ENCODE measurements at regions not wholly inside any gene's neighbourhood (a gene's known extent, or its start where the extent isn't known, plus 50 kb on each side); places are given as distances from the start of the nearest gene placed in this dataset.
"Not testable (repeated sequence)": the region's sequence is repeated elsewhere in the genome, so short reads cannot be mapped to it uniquely, and the experiment has no call there.

GRCh38 chr5:44756097-44756496 lies 52.6 kb upstream of the MRPS30 start:
- H2BK15ac ChIP-seq (replicated peaks; ENCODE audit: low read depth); H3K27me3 ChIP-seq (ENCODE audit: insufficient read depth, low read length, poor library complexity); H3K27ac ChIP-seq (ENCODE audit: low read depth, low read length); H3K4me1 ChIP-seq (ENCODE audit: control insufficient read depth, low read depth, low read length); H3K79me2 ChIP-seq (ENCODE audit: control insufficient read depth, insufficient read depth, low read length); H4K8ac ChIP-seq (ENCODE audit: low read depth, low read length); DNase-seq; H2BK120ac ChIP-seq (ENCODE audit: low read depth, low read length); H3K4me2 ChIP-seq (ENCODE audit: low read length); H4K5ac ChIP-seq (ENCODE audit: low read length); H3K36me3 ChIP-seq (ENCODE audit: control insufficient read depth, insufficient read depth, low read length); H3K56ac ChIP-seq (ENCODE audit: low read length); H3K18ac ChIP-seq (ENCODE audit: low read length); H3K4ac ChIP-seq (ENCODE audit: low read depth, low read length); H3K79me1 ChIP-seq (ENCODE audit: low read length); H2BK5ac ChIP-seq (ENCODE audit: low read length); H2AK5ac ChIP-seq (ENCODE audit: low read length); H3K9ac ChIP-seq (ENCODE audit: low read length); H3K23ac ChIP-seq (ENCODE audit: low read length); H3K4me3 ChIP-seq (ENCODE audit: low read length): not testable (repeated sequence)
- WGBS (ENCODE audit: extremely low coverage, insufficient coverage, low lambda C conversion rate) = no CpG with 5 or more reads among the region's 11 CpGs

DNA sequence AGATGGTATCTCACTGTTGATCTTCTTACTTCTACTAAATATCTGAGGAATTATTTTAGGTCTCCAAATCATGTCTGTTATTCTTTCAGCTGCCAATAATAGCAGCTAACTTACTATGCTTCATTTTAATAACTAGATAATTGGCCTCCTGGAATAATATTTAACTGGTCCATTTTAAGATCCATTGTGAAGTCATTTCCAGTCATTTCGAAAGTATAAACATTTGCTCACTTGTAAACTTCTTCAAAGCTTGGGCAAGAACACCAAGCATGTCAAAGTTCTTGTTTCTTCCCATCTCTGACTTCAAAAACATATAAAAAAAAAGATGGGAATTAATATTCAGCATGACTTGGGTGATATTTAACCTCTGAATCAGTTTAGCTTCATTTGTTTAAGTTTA lies 61.4 kb upstream of the MRPS30 start:
- Histone ChIP-seq H3K4me1 (ENCODE audit: control insufficient read depth, low read depth, low read length) (peaks cover 2% of the 10 kb centered on the region), H3K79me1 (ENCODE audit: low read length) (no peaks in the 10 kb centered on the region), H2BK120ac (ENCODE audit: low read depth, low read length) (no peak overlapping the region), H3K27ac (ENCODE audit: low read depth, low read length) (no peak overlapping the region), H3K27me3 (ENCODE audit: insufficient read depth, low read length, poor library complexity) (no peaks in the 10 kb centered on the region), H3K4me3 (ENCODE audit: low read length) (no peak overlapping the region), H2AK5ac (ENCODE audit: low read length) (no peak overlapping the region), H3K56ac (ENCODE audit: low read length) (no peak overlapping the region), H3K9ac (ENCODE audit: low read length) (no peak overlapping the region), H3K18ac (ENCODE audit: low read length) (no peak overlapping the region), H3K4ac (ENCODE audit: low read depth, low read length) (no peak overlapping the region), H2BK5ac (ENCODE audit: low read length) (no peak overlapping the region), H4K5ac (ENCODE audit: low read length) (no peak overlapping the region), H3K36me3 (ENCODE audit: control insufficient read depth, insufficient read depth, low read length) (no peaks in the 10 kb centered on the region), H3K23ac (ENCODE audit: low read length) (no peak overlapping the region), H3K79me2 (ENCODE audit: control insufficient read depth, insufficient read depth, low read length) (no peaks in the 10 kb centered on the region), H2BK15ac (replicated peaks; ENCODE audit: low read depth) (no peak overlapping the region), H3K4me2 (ENCODE audit: low read length) (no peak overlapping the region), H4K8ac (ENCODE audit: low read depth, low read length) (no peak overlapping the region)
- WGBS (ENCODE audit: extremely low coverage, insufficient coverage, low lambda C conversion rate) = no CpG with 5 or more reads among the region's 1 CpG
- no peak for DNase-seq

GRCh38 chr5:44740660-44741059 lies 68.1 kb upstream of the MRPS30 start:
- Histone ChIP-seq H3K4ac (ENCODE audit: low read depth, low read length) (no peak overlapping the region), H2BK5ac (ENCODE audit: low read length) (no peak overlapping the region), H3K79me1 (ENCODE audit: low read length) (no peaks in the 10 kb centered on the region), H3K23ac (ENCODE audit: low read length) (no peak overlapping the region), H3K56ac (ENCODE audit: low read length) (no peak overlapping the region), H3K36me3 (ENCODE audit: control insufficient read depth, insufficient read depth, low read length) (no peaks in the 10 kb centered on the region), H3K9ac (ENCODE audit: low read length) (no peak overlapping the region), H4K5ac (ENCODE audit: low read length) (no peak overlapping the region), H3K27ac (ENCODE audit: low read depth, low read length) (no peak overlapping the region), H2BK15ac (replicated peaks; ENCODE audit: low read depth) (no peak overlapping the region), H2AK5ac (ENCODE audit: low read length) (no peak overlapping the region), H3K27me3 (ENCODE audit: insufficient read depth, low read length, poor library complexity) (no peaks in the 10 kb centered on the region), H3K4me1 (ENCODE audit: control insufficient read depth, low read depth, low read length) (no peaks in the 10 kb centered on the region), H3K4me3 (ENCODE audit: low read length) (no peak overlapping the region), H4K8ac (ENCODE audit: low read depth, low read length) (no peak overlapping the region), H2BK120ac (ENCODE audit: low read depth, low read length) (peak overlapping the region; percentile 61), H3K4me2 (ENCODE audit: low read length) (no peak overlapping the region), H3K79me2 (ENCODE audit: control insufficient read depth, insufficient read depth, low read length) (no peaks in the 10 kb centered on the region), H3K18ac (ENCODE audit: low read length) (no peak overlapping the region)
- peak; percentile 39 for DNase-seq

- H3K36me3 ChIP-seq (ENCODE audit: control insufficient read depth, insufficient read depth, low read length) = no peaks in the 10 kb centered on the region
- H3K9ac ChIP-seq (ENCODE audit: low read length) = no peak overlapping the region
- no peak overlapping the region for H3K4me2 ChIP-seq (ENCODE audit: low read length)
- H2BK15ac ChIP-seq (replicated peaks; ENCODE audit: low read depth) = no peak overlapping the region
- no peak overlapping the region for H4K8ac ChIP-seq (ENCODE audit: low read depth, low read length)
- H2AK5ac ChIP-seq (ENCODE audit: low read length) = no peak overlapping the region
- no peaks in the 10 kb centered on the region for H3K79me1 ChIP-seq (ENCODE audit: low read length)
- peak overlapping the region; percentile 90 for H3K27ac ChIP-seq (ENCODE audit: low read depth, low read length)
- H3K4me1 ChIP-seq (ENCODE audit: control insufficient read depth, low read depth, low read length) = peaks cover 2% of the 10 kb centered on the region
- WGBS (ENCODE audit: extremely low coverage, insufficient coverage, low lambda C conversion rate) = no CpG with 5 or more reads among the region's 1 CpG
- no peak overlapping the region for H2BK120ac ChIP-seq (ENCODE audit: low read depth, low read length)
- H4K5ac ChIP-seq (ENCODE audit: low read length) = no peak overlapping the region
- no peak overlapping the region for H2BK5ac ChIP-seq (ENCODE audit: low read length)
- no peak overlapping the region for H3K4me3 ChIP-seq (ENCODE audit: low read length)
- no peak overlapping the region for H3K23ac ChIP-seq (ENCODE audit: low read length)
- H3K18ac ChIP-seq (ENCODE audit: low read length) = no peak overlapping the region
- peak; percentile 80 for DNase-seq
- no peak overlapping the region for H3K4ac ChIP-seq (ENCODE audit: low read depth, low read length)
- H3K27me3 ChIP-seq (ENCODE audit: insufficient read depth, low read length, poor library complexity) = no peaks in the 10 kb centered on the region
- H3K56ac ChIP-seq (ENCODE audit: low read length) = no peak overlapping the region
- no peaks in the 10 kb centered on the region for H3K79me2 ChIP-seq (ENCODE audit: control insufficient read depth, insufficient read depth, low read length)
Measured at GRCh38 chr5:44729536-44729935, 79.2 kb upstream of the MRPS30 start.

DNA sequence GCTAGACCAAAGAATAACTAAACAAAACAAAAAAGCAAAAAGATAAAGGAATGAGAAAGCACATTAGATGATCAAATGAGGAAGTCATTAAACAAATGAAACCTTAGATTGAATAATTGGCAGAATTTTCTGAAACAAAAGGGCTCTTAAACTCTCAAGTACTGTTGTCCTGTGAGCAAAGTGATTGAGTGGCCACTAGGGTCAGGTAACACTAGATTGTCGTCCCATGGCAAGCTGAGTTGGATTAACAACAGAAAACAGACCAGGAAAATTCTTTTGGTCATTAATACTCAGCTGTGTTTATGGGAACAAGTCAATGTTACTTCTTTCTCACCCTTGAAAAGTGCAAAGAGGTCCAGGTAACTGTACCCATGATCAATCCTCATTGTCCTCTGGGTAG lies 81.6 kb upstream of the MRPS30 start:
- WGBS (ENCODE audit: extremely low coverage, insufficient coverage, low lambda C conversion rate) = no CpG with 5 or more reads among the region's 1 CpG
- Histone ChIP-seq H3K4me3 (ENCODE audit: low read length) (no peak overlapping the region), H3K4me1 (ENCODE audit: control insufficient read depth, low read depth, low read length) (peaks cover 2% of the 10 kb centered on the region), H3K23ac (ENCODE audit: low read length) (no peak overlapping the region), H3K56ac (ENCODE audit: low read length) (no peak overlapping the region), H3K4me2 (ENCODE audit: low read length) (no peak overlapping the region), H4K5ac (ENCODE audit: low read length) (no peak overlapping the region), H2BK120ac (ENCODE audit: low read depth, low read length) (no peak overlapping the region), H3K27ac (ENCODE audit: low read depth, low read length) (no peak overlapping the region), H3K79me1 (ENCODE audit: low read length) (no peaks in the 10 kb centered on the region), H4K8ac (ENCODE audit: low read depth, low read length) (no peak overlapping the region), H3K18ac (ENCODE audit: low read length) (no peak overlapping the region), H3K79me2 (ENCODE audit: control insufficient read depth, insufficient read depth, low read length) (no peaks in the 10 kb centered on the region), H3K27me3 (ENCODE audit: insufficient read depth, low read length, poor library complexity) (no peaks in the 10 kb centered on the region), H2AK5ac (ENCODE audit: low read length) (no peak overlapping the region), H2BK5ac (ENCODE audit: low read length) (no peak overlapping the region), H2BK15ac (replicated peaks; ENCODE audit: low read depth) (no peak overlapping the region), H3K9ac (ENCODE audit: low read length) (no peak overlapping the region), H3K4ac (ENCODE audit: low read depth, low read length) (no peak overlapping the region), H3K36me3 (ENCODE audit: control insufficient read depth, insufficient read depth, low read length) (no peaks in the 10 kb centered on the region)
- DNase-seq = no peak

GRCh38 chr5:44719856-44720255 lies 88.9 kb upstream of the MRPS30 start:
- H2BK120ac ChIP-seq (ENCODE audit: low read depth, low read length) = no peak overlapping the region
- no peak overlapping the region for H4K5ac ChIP-seq (ENCODE audit: low read length)
- no peak overlapping the region for H3K56ac ChIP-seq (ENCODE audit: low read length)
- no peak overlapping the region for H3K4me3 ChIP-seq (ENCODE audit: low read length)
- H4K8ac ChIP-seq (ENCODE audit: low read depth, low read length) = no peak overlapping the region
- no peak overlapping the region for H3K18ac ChIP-seq (ENCODE audit: low read length)
- no peak overlapping the region for H2BK15ac ChIP-seq (replicated peaks; ENCODE audit: low read depth)
- no peak overlapping the region for H3K4me2 ChIP-seq (ENCODE audit: low read length)
- H3K27me3 ChIP-seq (ENCODE audit: insufficient read depth, low read length, poor library complexity) = no peaks in the 10 kb centered on the region
- H3K79me2 ChIP-seq (ENCODE audit: control insufficient read depth, insufficient read depth, low read length) = no peaks in the 10 kb centered on the region
- H3K23ac ChIP-seq (ENCODE audit: low read length) = no peak overlapping the region
- H3K4me1 ChIP-seq (ENCODE audit: control insufficient read depth, low read depth, low read length) = no peaks in the 10 kb centered on the region
- H3K4ac ChIP-seq (ENCODE audit: low read depth, low read length) = no peak overlapping the region
- H3K27ac ChIP-seq (ENCODE audit: low read depth, low read length) = no peak overlapping the region
- no peak overlapping the region for H2BK5ac ChIP-seq (ENCODE audit: low read length)
- no peaks in the 10 kb centered on the region for H3K79me1 ChIP-seq (ENCODE audit: low read length)
- no peak overlapping the region for H3K9ac ChIP-seq (ENCODE audit: low read length)
- no CpG with 5 or more reads among the region's 2 CpGs for WGBS (ENCODE audit: extremely low coverage, insufficient coverage, low lambda C conversion rate)
- H3K36me3 ChIP-seq (ENCODE audit: control insufficient read depth, insufficient read depth, low read length) = no peaks in the 10 kb centered on the region
- DNase-seq = peak; percentile 88
- no peak overlapping the region for H2AK5ac ChIP-seq (ENCODE audit: low read length)

All from mesendoderm (in vitro differentiated cells).